GM23248 (cell line): ENCODE measurements at regions not wholly inside any gene's neighbourhood (a gene's known extent, or its start where the extent isn't known, plus 50 kb on each side); places are given as distances from the start of the nearest gene placed in this dataset.

Experiments used
- EZH2 ChIP-seq: fragments of 200-600 bp; sonication (generic); IDR thresholded peaks from 2 replicates; pipeline ENCODE4 v1.6.1; 2018; ENCODE audit warnings: antibody characterized with exemption, mild to moderate bottlenecking; ENCODE audit not compliant: insufficient read depth, poor library complexity, severe bottlenecking
- EZH2phosphoT487 ChIP-seq: fragments of 200-600 bp; sonication (generic); IDR thresholded peaks from 2 replicates; pipeline ENCODE4 v1.6.1; 2018; ENCODE audit warnings: antibody characterized with exemption, moderate library complexity, mild to moderate bottlenecking, low read depth; ENCODE audit not compliant: insufficient read depth

- TF ChIP-seq EZH2phosphoT487: no peak
- TF ChIP-seq EZH2: no peak
These were observed 436.7 kb downstream of the RNF144B start for GRCh38 chr6:18823782-18824386.
